NT2/D1 (cell line): ENCODE measurements at regions not wholly inside any gene's neighbourhood (a gene's known extent, or its start where the extent isn't known, plus 50 kb on each side); places are given as distances from the start of the nearest gene placed in this dataset.

Source experiments
- SUZ12 ChIP-seq: IDR thresholded peaks from 2 replicates; pipeline ENCODE4 v1.6.1; 2011; ENCODE audit not compliant: insufficient read length, insufficient read depth; ENCODE audit errors: extremely low read depth
- YY1 ChIP-seq: IDR thresholded peaks from 2 replicates; pipeline ENCODE4 v1.6.1; 2011; ENCODE audit not compliant: insufficient read length, insufficient read depth
- ZNF274 ChIP-seq: IDR thresholded peaks from 2 replicates; pipeline ENCODE4 v1.6.1; 2011; ENCODE audit warnings: mild to moderate bottlenecking, low read depth, low read length

DNA sequence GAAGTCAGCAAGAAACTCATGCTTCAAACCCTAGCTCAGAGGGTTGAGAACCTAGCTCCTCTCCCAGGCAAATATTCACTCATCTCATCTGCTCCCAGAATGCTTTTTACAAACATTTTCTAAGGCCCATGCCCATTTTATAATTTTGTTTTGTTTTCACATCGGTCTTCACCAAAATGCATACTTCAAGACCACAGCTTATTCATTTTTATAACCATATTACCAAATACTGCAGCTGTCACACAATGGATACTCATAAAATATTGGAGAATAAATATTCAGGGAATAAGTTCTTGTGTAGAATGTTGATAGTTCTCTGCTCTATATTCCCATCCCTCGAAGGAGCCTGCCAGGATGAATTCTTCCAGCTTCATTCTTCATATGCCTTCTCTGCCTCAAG is 50.8 kb upstream of the HOXC13 start:
- TF ChIP-seq SUZ12 (no peak), YY1 (no peak), ZNF274 (no peak)
